Mononuclear cell (primary cell): ENCODE measurements at regions not wholly inside any gene's neighbourhood (a gene's known extent, or its start where the extent isn't known, plus 50 kb on each side); places are given as distances from the start of the nearest gene placed in this dataset.

Experiments
- H3K27me3 ChIP-seq: 2 replicates; pipeline ENCODE4 v1.6.0; 2011; ENCODE audit warnings: low read length, control low read depth; ENCODE audit not compliant: insufficient read depth
- H3K4me1 ChIP-seq: 2 replicates; pipeline ENCODE4 v1.5.1; 2011; ENCODE audit warnings: mild to moderate bottlenecking, low read length, control low read depth; ENCODE audit not compliant: insufficient read depth
- H3K4me3 ChIP-seq: 2 replicates; pipeline ENCODE4 v1.5.1; 2011; ENCODE audit warnings: mild to moderate bottlenecking, low read length, moderate library complexity
- H3K9me3 ChIP-seq: 2 replicates; pipeline ENCODE4 v1.5.1; 2011; ENCODE audit warnings: low read depth, mild to moderate bottlenecking, control low read depth, low read length

DNA sequence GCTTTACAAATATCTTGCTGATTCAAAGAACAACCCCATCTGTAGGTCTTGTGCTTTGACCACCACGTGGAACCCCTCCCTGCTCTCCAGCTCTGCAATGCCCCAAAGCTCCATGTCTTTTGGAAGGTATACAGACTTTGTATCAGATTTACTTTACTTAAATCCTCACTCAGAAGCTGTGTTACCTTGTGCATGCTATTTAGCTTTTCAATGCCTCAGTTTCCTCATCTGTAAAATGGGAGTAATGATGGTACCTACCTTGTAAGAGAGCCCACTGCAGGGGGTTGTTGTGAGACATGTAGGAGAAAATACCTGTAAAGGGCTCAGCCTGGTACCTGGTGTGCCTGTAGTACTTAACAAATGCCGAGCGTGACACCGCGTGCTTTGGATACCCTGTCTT, 200.2 kb upstream of the CHD6 start:
- Histone ChIP-seq H3K4me1 (no peaks in the 10 kb centered on the region), H3K4me3 (no peak overlapping the region)

DNA sequence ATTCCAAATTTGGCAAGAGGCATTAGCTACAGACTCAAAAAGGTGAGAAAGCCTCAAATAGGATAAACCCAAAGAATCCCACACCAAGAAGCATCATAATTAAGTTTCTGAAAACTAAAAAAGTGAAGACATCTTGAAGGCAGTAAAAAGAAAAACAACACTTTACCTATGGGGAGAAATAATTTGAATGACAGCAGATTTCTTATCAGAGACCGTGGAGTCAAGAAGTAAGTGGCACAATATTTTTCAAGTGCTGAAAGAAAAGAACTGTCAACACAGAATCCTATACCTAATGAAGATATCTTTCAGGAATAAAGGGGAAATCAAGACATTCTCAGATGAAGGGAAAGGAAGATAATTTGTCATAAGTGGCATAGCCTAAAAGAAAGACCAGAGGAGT, 193.3 kb upstream of the CHD6 start:
- Histone ChIP-seq H3K4me1 (no peaks in the 10 kb centered on the region), H3K9me3 (no peaks in the 10 kb centered on the region), H3K4me3 (no peak overlapping the region), H3K27me3 (no peaks in the 10 kb centered on the region)

More for the DNA sequence above, 200.2 kb upstream of the CHD6 start:
- H3K27me3 ChIP-seq, result no peaks in the 10 kb centered on the region
- H3K9me3 ChIP-seq, result no peaks in the 10 kb centered on the region

DNA sequence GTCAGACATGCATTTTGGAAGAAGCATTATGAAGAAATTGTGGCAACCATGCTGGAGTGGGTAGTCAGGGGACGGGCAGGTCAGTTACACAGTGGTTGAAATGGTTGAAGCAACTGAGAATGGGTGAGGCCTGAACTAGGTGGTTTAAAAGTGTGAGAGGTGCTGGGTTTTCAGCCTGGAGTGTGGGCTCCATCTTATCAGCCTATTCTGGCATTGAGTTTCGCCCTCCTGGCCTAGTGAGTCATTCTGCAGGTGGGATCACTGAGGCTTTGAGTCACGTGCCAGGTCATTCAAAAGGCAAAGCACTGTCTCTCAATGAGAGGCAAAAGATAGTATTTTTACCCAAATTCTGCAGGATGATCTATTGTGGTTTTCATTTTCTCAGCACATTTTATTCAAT, 181.9 kb upstream of the CHD6 start:
- Histone ChIP-seq H3K4me3 (no peak overlapping the region), H3K4me1 (no peaks in the 10 kb centered on the region), H3K27me3 (no peaks in the 10 kb centered on the region), H3K9me3 (no peaks in the 10 kb centered on the region)

DNA sequence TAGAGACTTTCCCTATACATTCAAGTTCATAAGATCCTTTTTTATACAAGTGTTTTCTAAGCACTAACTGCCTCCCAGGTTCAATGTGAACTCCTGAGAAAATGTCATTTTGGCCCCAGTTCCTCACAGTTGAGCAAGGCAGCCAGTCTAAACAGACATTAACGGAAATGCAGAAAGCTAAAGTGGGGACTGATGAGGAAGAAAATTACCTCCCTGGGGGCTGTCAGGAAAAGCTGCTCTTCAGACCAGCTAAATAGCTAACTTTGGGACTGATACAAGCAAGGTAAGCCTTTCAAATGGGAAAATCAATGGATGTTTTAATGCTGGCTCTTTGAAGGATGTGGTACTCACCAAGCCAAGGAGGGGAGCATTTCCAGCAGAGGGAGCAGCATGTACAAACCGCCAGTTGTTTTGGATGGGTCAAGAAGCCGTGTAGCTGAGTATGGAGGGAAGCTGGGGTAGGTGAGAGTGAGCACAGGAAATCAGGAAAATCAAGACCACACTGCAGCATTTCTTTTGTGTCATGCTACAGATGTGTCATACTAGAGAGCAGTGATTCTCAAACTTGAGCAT, 180.8 kb upstream of the CHD6 start:
- no peaks in the 10 kb centered on the region for H3K9me3 ChIP-seq
- no peaks in the 10 kb centered on the region for H3K27me3 ChIP-seq
- H3K4me3 ChIP-seq, result no peak overlapping the region
- H3K4me1 ChIP-seq, result no peaks in the 10 kb centered on the region

DNA sequence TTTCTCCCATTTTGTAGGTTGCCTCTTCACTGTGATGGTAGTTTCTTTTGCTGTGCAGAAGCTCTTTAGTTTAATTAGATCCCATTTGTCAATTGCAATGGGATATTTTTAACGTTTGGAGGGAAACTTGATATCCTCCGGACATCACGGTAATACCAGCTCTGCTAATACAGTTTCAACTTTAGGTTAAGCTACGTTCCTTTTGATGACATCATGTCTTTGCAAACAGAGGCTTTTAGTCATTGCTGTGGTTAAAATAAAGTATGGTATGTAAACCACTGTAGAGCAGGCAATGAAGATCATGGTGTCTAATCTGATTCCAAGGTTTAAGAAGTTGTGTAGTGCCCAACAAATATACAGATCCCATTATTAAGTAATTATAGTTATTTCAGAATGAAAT, 168.0 kb upstream of the CHD6 start:
- no peaks in the 10 kb centered on the region for H3K27me3 ChIP-seq
- no peaks in the 10 kb centered on the region for H3K4me1 ChIP-seq
- H3K4me3 ChIP-seq, result no peak overlapping the region
- no peaks in the 10 kb centered on the region for H3K9me3 ChIP-seq

DNA sequence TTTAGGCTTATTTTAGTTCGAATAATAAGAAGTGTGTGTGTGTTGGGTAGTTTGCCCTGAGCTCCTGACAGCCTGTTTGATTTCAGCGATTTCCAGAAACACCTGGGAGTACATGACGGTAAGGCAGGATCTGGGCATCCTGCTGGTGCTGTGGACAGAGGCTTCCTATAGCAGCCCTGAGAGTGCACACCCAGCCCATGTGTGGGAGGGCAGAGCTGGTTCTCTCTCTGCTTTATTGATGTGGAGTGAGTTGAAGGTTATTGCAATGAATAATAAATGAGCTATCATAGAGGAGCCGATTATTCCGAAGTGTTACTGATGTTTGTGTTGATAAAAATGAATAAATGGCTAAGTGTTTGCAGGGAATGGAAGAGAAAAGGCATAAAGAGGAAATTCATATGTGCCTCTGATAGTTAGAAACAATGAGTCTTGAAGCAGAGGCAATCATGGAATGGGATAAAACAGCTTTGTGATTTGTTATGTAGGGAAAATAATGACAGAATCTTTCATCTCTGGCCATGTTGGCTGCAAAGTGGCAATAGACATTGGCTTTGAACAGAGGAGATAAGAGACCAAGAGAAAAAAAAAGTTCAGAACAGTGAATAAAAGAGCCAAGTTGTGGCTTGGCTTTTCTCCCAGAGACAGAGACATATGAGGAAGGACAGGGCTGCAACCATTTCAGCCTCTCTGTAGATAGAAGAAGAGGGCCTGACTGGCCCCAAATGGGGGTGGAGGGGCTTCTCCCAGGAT, 166.2 kb upstream of the CHD6 start:
- Histone ChIP-seq H3K4me1 (no peaks in the 10 kb centered on the region), H3K27me3 (no peaks in the 10 kb centered on the region), H3K9me3 (no peaks in the 10 kb centered on the region), H3K4me3 (no peak overlapping the region)

DNA sequence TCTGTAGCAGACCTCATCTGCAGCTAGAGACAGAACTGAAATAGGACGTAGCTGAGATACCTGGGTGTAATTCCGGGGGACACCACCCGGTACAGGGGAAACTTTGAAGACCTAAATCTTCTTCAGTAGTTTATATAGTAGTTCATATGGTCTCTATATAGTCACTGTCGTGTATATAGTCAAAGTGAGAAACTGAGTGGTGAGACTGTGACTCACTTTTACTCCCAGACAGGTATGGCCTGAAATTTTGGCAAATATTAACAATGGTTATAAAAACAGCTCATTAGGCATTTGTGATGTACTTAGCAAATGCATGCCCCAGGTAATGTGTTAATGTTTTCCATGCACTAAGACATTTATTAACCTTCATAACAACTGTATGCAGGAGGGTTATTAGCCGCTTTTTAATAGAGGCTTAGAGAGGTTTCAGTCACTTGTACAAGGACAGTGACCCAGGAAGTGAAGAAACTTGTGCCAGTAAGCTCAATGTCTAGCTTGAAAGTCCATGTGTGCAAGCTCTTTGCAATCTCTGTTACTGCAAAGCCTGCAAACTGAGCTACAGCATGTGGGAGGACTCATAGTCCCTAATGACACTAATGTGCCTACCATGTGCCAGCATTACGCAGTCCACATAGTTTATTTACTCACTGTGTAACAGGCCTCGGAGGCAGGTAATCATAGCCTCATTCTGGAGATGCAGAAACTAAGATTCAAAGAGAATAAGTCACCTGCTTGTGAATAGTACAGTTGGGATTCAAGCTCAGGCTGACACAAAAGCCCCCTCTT, 165.4 kb upstream of the CHD6 start:
- H3K4me1 ChIP-seq, result no peaks in the 10 kb centered on the region
- H3K9me3 ChIP-seq, result no peaks in the 10 kb centered on the region
- H3K4me3 ChIP-seq, result no peak overlapping the region
- no peaks in the 10 kb centered on the region for H3K27me3 ChIP-seq

DNA sequence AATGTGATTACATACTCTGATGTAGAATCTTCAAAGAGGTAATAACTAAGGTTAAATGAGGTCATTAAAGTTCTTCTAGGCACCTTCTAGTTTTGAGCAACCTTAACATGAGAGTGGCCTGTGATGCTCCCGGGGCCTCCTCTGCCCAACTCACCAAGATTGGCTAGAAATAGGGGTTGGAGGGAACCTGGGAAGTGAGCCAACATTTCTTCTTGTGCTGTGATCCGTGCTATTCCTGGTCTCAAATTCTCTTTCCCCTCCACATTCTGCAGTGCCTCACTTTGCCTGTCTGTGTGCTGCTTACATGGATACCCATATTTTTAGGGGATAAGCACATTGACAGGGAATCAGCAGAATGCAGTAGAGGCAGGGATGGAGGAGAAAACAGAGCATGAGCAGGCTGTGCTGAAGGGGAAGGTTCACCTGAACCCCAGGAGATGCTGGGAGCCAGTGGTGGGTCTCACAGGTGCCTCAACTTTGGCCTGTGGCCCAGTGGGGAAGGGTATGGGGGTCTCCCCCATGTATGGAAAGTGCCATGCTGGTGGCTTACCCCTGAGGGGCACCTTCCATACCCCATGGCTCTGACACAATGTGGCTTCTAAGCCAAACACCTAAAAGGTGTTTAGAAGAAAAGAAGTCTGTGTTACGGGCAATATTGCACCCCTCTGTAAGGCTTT, 164.7 kb upstream of the CHD6 start:
- Histone ChIP-seq H3K4me1 (no peaks in the 10 kb centered on the region), H3K9me3 (no peaks in the 10 kb centered on the region), H3K27me3 (no peaks in the 10 kb centered on the region), H3K4me3 (no peak overlapping the region)

DNA sequence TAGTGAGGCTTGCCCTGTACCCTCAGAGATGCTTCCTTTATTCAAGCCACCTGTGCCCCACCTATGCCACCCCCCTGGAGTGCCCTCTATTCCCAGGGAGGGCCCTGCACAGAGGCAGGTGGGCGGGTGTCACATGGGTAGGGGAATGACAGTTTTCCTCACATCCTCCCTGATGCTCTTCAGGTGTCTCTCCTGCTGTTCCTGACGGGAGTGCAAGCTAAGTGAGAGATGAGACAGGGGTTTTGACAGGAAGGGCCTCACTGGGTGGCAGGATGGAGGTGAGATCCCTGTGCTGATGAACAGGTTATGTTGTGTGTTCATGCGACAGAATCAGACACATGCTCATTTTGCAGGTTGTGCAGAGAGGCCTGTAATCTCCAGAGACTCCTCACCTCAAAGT, 164.1 kb upstream of the CHD6 start:
- Histone ChIP-seq H3K27me3 (no peaks in the 10 kb centered on the region), H3K4me3 (no peak overlapping the region), H3K4me1 (no peaks in the 10 kb centered on the region), H3K9me3 (no peaks in the 10 kb centered on the region)

DNA sequence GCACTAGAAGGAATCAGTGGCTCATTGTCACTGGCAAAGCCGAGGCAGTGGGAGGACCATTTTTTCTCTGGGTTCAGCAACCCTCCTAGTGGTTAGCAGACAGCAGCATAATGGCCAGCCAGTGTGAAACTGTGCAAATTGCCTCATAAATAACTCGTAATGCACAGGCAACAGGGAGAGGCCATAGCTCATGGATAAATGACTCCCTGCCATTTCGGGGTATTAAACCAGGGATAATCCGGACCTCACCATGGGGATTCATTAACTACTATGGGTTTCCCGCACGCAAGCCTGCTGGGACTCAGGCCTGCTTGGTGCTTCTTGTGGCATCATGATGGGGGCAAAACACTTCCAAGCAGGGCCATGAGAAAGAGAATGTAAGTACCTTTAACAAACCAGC, 158.2 kb upstream of the CHD6 start:
- Histone ChIP-seq H3K4me1 (no peaks in the 10 kb centered on the region), H3K27me3 (no peaks in the 10 kb centered on the region), H3K4me3 (no peak overlapping the region), H3K9me3 (no peaks in the 10 kb centered on the region)

DNA sequence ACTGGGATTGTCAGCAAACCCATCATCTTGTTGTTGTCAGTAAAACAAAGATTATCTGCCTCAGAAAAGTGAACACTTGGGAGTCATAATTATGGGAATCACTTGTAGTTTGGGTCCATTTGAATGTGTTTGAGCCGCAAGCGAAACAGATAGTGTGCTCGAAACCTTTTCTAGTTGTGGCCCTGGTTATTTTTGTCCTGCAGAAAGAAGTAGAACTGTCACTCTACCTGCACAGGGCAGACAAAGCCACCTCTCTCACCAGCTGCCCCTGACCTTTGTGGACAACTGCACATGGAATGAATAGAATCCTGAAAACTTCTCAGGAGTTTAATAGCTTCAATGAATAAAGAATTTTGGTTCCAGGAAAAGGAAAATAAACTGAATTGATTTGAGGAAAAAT, 156.1 kb upstream of the CHD6 start:
- Histone ChIP-seq H3K4me1 (no peaks in the 10 kb centered on the region), H3K27me3 (no peaks in the 10 kb centered on the region), H3K4me3 (no peak overlapping the region), H3K9me3 (no peaks in the 10 kb centered on the region)

DNA sequence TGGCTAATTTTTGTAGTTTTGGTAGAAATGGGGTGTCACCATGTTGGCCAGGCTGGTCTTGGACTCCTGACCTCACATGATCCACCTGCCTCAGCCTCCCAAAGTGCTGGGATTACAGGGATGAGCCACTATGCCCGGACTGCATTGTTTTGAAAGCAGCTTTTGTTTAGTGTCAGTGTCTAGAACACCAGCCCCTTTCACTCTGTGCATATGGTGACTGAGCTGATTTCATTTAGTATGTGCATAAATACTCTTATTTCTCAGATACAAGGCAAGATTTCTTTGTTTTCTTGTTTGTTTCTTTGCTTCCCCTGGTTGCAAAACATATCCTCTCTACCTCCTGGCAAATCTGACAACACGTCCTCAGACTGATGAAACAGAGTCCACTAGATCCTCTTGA, 152.8 kb upstream of the CHD6 start:
- no peaks in the 10 kb centered on the region for H3K9me3 ChIP-seq
- no peaks in the 10 kb centered on the region for H3K27me3 ChIP-seq
- H3K4me3 ChIP-seq, result no peak overlapping the region
- H3K4me1 ChIP-seq, result no peaks in the 10 kb centered on the region

DNA sequence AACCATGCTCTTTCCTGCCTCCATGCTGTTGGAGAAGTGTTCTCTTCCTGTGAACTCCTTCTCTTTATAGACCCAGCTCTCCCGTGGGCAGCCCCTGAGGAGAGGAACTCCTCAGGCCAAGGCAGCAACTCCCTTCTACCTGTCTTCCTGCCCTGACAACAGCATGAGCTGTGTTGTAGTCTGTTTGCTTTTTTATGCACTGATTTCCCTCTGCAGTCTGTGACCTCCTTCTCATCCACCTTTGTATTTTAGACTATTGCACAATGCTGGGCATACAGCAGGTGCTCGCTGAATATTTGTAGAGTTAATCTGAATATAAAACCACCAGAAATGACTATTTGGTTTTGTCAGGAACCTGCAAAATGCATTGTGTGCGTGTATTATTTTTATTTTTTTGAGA, 152.2 kb upstream of the CHD6 start:
- Histone ChIP-seq H3K27me3 (no peaks in the 10 kb centered on the region), H3K9me3 (no peaks in the 10 kb centered on the region), H3K4me1 (no peaks in the 10 kb centered on the region), H3K4me3 (no peak overlapping the region)

DNA sequence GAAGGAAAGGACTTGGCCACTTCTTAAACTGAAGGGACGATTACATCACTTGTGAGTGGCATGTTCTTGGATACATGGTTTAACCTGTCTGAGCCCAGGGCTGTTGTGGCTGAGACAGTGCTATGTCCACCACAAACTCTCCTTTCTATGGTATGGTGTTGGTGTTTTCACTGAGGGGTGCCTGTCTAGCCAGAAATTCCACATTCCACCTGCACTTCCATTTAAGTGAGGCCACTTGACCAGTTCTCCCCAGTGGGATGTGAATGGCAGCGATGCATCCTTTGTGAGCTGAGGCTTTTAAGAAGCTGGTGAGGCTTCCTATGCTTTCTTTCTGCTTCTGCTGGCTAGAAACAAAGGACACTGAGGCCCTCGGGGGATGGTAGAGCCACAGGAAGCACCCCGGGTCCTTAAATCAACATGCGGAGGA, 151.4 kb upstream of the CHD6 start:
- Histone ChIP-seq H3K4me3 (no peak overlapping the region), H3K27me3 (no peaks in the 10 kb centered on the region), H3K4me1 (no peaks in the 10 kb centered on the region), H3K9me3 (no peaks in the 10 kb centered on the region)

DNA sequence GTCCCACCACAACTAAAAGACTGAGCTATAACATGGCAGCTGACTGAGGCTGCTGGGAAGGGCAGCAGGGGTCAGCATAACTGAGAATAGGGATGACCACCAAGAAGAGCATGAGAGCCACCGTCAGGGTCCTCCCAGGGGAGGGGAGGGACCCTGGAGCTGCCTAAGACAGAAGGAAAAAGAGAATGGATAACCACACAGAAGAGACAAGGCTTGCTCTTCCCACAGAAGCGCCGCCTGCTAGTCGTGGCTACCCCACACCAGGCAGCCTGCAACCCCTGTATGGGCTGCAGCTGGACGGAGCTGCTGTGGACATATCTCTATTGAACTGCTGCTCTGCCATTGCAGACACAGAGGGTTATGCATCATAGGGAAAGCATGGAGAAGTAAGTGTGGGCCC, 132.0 kb upstream of the CHD6 start:
- no peak overlapping the region for H3K4me3 ChIP-seq
- no peaks in the 10 kb centered on the region for H3K4me1 ChIP-seq
- peaks cover 2% of the 10 kb centered on the region for H3K27me3 ChIP-seq
- no peaks in the 10 kb centered on the region for H3K9me3 ChIP-seq
